DOHH2 (cell line): ENCODE measurements at regions not wholly inside any gene's neighbourhood (a gene's known extent, or its start where the extent isn't known, plus 50 kb on each side); places are given as distances from the start of the nearest gene placed in this dataset.

Experiments
- H3F3A ChIP-seq: fragments of 200-600 bp; sonication (generic), shearing (Covaris generic); 2 replicates; pipeline ENCODE4 v1.6.0; 2016; ENCODE audit warnings: antibody characterized with exemption, mild to moderate bottlenecking; ENCODE audit not compliant: control insufficient read depth, insufficient read depth
- H3K27ac ChIP-seq: fragments of 200-600 bp; sonication (generic); 2 replicates; pipeline ENCODE4 v1.5.1; 2014; ENCODE audit warnings: low read depth, mild to moderate bottlenecking, low read length, moderate library complexity
- H3K27me3 ChIP-seq: fragments of 200-600 bp; sonication (generic); 2 replicates; pipeline ENCODE4 v1.6.1; 2014; ENCODE audit warnings: mild to moderate bottlenecking, low read length, mixed read lengths; ENCODE audit not compliant: control insufficient read depth
- H3K36me3 ChIP-seq: fragments of 200-600 bp; sonication (generic); 2 replicates; pipeline ENCODE4 v1.6.1; 2014; ENCODE audit warnings: mild to moderate bottlenecking, low read length, moderate library complexity, mixed read lengths; ENCODE audit not compliant: control insufficient read depth
- H3K4me1 ChIP-seq: fragments of 200-600 bp; sonication (generic); 2 replicates; pipeline ENCODE4 v1.6.1; 2014; ENCODE audit warnings: mild to moderate bottlenecking, low read length, mixed read lengths; ENCODE audit not compliant: control insufficient read depth
- H3K4me2 ChIP-seq: fragments of 200-600 bp; sonication (generic); 2 replicates; pipeline ENCODE4 v1.6.0; 2014; ENCODE audit warnings: mild to moderate bottlenecking, low read length, moderate library complexity
- H3K4me3 ChIP-seq: fragments of 200-600 bp; sonication (generic); 2 replicates; pipeline ENCODE4 v1.5.1; 2014; ENCODE audit warnings: mild to moderate bottlenecking, low read length, mixed read lengths
- H3K79me2 ChIP-seq: fragments of 200-600 bp; sonication (generic); 2 replicates; pipeline ENCODE4 v1.6.1; 2014; ENCODE audit warnings: mild to moderate bottlenecking, low read length, mixed read lengths; ENCODE audit not compliant: control insufficient read depth
- H3K9me2 ChIP-seq: fragments of 200-600 bp; sonication (generic); replicated peaks from 2 replicates; pipeline ENCODE4 v1.6.1; 2014; ENCODE audit warnings: mild to moderate bottlenecking, low read length, mixed read lengths; ENCODE audit not compliant: control insufficient read depth
- H3K9me3 ChIP-seq: fragments of 200-600 bp; sonication (generic); 2 replicates; pipeline ENCODE4 v1.6.1; 2014; ENCODE audit warnings: antibody characterized with exemption, low read length, mixed read lengths; ENCODE audit not compliant: control insufficient read depth, insufficient read depth
- H4K20me1 ChIP-seq: fragments of 200-600 bp; sonication (generic); 2 replicates; pipeline ENCODE4 v1.6.0; 2014; ENCODE audit warnings: low read depth, mild to moderate bottlenecking, antibody characterized with exemption, low read length, moderate library complexity; ENCODE audit not compliant: control insufficient read depth, insufficient read depth
- EZH2phosphoT487 ChIP-seq: fragments of 200-600 bp; sonication (generic); IDR thresholded peaks from 2 replicates; pipeline ENCODE4 v1.6.1; 2017; ENCODE audit warnings: borderline replicate concordance, mild to moderate bottlenecking, antibody characterized with exemption, low read length, moderate library complexity, mixed read lengths
- TF ChIP-seq, protein P1 (sequence below): fragments of 200-600 bp; sonication (generic); IDR thresholded peaks from one replicate; pipeline ENCODE4 v1.5.1; 2014; ENCODE audit warnings: antibody characterized with exemption, mild to moderate bottlenecking, low read depth, low read length; ENCODE audit not compliant: poor library complexity, severe bottlenecking

DNA sequence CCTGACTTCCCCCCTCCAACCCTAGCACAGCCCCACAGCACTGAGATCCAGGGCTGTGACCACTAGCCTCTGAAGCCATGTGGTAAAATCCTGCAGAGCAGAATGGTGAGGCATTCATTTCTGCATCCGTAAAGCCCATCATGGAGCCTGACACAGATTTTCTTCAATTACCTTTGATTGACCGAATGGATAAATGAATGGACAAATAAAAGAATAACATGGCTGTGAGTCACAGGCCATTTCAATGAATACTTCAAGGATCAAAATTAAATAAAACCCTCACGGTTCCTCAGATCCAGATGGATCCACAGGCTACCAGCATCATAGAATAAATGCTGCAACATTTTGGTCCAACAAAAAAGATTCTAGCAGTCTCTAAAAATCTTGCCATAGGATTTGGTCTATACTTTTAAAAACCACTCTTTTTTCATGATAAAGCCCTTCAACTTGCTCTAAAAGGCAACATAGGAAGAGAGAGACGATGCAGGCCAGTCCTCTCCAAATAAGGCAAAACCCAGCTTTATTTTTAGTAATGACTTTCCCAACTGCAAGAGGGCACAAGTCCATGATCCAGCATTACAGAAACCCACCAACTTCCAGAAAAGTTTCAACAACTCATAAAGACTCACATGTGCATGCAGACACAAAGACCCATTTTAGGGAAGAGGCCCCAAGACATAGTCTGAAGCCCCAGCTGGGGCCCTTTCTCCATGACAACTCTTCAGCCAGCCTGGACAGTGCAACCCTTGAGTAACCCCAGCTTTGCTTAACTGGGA is 52.4 kb upstream of the MRPS22 start:
- H3K79me2 ChIP-seq = no peaks in the 10 kb centered on the region
- no peak overlapping the region for H3K4me2 ChIP-seq
- no peaks in the 10 kb centered on the region for H3K36me3 ChIP-seq
- no peaks in the 10 kb centered on the region for H3K27me3 ChIP-seq
- no peaks in the 10 kb centered on the region for H4K20me1 ChIP-seq
- H3K9me3 ChIP-seq = no peaks in the 10 kb centered on the region
- no peak overlapping the region for H3K4me3 ChIP-seq
- no peaks in the 10 kb centered on the region for H3K4me1 ChIP-seq
- TF ChIP-seq EZH2phosphoT487 = no peak
- TF ChIP-seq, protein P1, sequence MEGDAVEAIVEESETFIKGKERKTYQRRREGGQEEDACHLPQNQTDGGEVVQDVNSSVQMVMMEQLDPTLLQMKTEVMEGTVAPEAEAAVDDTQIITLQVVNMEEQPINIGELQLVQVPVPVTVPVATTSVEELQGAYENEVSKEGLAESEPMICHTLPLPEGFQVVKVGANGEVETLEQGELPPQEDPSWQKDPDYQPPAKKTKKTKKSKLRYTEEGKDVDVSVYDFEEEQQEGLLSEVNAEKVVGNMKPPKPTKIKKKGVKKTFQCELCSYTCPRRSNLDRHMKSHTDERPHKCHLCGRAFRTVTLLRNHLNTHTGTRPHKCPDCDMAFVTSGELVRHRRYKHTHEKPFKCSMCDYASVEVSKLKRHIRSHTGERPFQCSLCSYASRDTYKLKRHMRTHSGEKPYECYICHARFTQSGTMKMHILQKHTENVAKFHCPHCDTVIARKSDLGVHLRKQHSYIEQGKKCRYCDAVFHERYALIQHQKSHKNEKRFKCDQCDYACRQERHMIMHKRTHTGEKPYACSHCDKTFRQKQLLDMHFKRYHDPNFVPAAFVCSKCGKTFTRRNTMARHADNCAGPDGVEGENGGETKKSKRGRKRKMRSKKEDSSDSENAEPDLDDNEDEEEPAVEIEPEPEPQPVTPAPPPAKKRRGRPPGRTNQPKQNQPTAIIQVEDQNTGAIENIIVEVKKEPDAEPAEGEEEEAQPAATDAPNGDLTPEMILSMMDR = no peak
- H3K9me2 ChIP-seq = no peaks in the 10 kb centered on the region
- no peaks in the 10 kb centered on the region for H3F3A ChIP-seq
- H3K27ac ChIP-seq = no peak overlapping the region

DNA sequence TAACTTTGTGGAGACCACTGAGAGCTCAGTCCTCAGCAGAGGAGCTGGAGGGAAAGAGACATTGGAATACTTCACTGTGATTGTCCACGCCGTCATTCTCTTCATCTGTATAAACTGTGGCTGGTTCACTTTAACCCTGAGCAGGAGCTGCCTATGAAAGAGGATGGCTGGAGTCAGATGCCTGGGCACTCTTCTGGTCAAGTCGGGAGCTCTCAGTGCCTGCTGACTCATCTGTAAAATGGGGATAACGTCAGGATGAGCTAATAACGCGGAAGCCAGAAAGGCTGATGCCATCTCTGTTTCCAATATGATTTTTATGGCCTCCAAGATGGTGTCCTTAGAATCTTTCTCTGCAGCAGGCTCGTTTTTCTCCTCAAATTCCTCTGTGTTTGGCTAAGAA is 51.6 kb upstream of the MRPS22 start:
- H3K79me2 ChIP-seq = no peaks in the 10 kb centered on the region
- H3K36me3 ChIP-seq = no peaks in the 10 kb centered on the region
- no peak overlapping the region for H3K27ac ChIP-seq
- no peak for TF ChIP-seq EZH2phosphoT487
- TF ChIP-seq, protein P1 = no peak
- no peaks in the 10 kb centered on the region for H3K9me3 ChIP-seq
- no peaks in the 10 kb centered on the region for H3F3A ChIP-seq
- no peak overlapping the region for H3K4me3 ChIP-seq
- H3K4me2 ChIP-seq = no peak overlapping the region
- no peaks in the 10 kb centered on the region for H3K9me2 ChIP-seq
- H3K27me3 ChIP-seq = no peaks in the 10 kb centered on the region
- H3K4me1 ChIP-seq = no peaks in the 10 kb centered on the region
- no peaks in the 10 kb centered on the region for H4K20me1 ChIP-seq

DNA sequence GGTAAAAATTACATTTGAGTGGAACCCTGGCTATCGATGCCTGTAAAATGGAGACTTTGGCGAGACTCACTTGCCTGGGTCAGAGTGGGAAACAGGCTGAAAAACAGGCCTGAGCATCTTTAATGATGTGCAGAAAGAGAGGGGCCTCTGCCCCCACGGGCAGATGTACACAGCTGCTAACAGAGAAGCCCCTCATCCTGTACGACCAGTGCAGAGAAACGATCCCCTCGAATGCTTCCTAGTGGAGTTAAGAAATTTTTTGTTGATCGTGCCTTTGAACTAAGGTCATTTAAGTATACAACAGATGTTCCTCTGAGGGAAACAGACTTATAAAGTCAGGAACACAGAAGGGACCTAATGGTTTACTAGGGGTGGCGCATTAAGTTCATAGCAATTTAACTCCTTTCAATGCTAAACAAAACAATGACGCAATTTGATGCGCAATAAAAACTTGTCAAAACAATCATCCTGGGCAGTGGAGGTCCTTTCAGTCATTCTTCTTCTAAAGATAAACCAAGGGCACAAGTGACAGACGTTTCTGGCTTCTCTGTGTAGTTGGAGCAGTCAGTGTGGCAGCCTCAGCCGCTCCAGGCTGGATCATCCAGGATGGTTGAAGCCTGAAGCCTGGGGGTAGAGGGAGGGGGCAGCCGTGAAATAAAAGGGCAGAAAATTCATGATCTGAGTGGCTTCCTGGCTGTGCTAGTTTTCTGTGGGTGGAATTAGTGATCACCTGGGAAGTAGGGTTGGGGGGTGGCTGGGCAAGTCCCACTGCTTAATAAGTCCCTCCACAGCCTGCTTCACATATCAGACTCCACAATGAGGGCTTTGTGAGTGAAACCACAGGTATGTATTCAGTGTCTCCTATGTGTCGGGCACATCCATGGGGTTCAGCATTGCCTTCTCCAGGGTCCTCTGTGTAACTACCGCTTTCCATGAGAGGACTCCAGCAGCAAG is 50.8 kb upstream of the MRPS22 start:
- H3K79me2 ChIP-seq = no peaks in the 10 kb centered on the region
- no peaks in the 10 kb centered on the region for H3K4me1 ChIP-seq
- TF ChIP-seq EZH2phosphoT487 = no peak
- TF ChIP-seq, protein P1 = no peak
- H3K4me3 ChIP-seq = no peak overlapping the region
- H3K9me2 ChIP-seq = no peaks in the 10 kb centered on the region
- no peaks in the 10 kb centered on the region for H3K9me3 ChIP-seq
- no peaks in the 10 kb centered on the region for H3F3A ChIP-seq
- no peak overlapping the region for H3K27ac ChIP-seq
- H3K27me3 ChIP-seq = no peaks in the 10 kb centered on the region
- H4K20me1 ChIP-seq = no peaks in the 10 kb centered on the region
- no peaks in the 10 kb centered on the region for H3K36me3 ChIP-seq
- no peak overlapping the region for H3K4me2 ChIP-seq
